Fibroblast of lung (primary cell): ENCODE measurements at regions not wholly inside any gene's neighbourhood (a gene's known extent, or its start where the extent isn't known, plus 50 kb on each side); places are given as distances from the start of the nearest gene placed in this dataset.

Source experiments
- DNase-seq, 2 donors: peaks; one replicate each; pipeline versions ENCODE4 v3.0.0 to v3.0.0-alpha.2; 2010; ENCODE audit warnings: low read depth in 2 of 2
- H2AFZ ChIP-seq: 2 replicates; pipeline ENCODE4 v1.5.1; 2012; ENCODE audit warnings: low read length, control low read depth, inconsistent platforms
- H3K27ac ChIP-seq: 2 replicates; pipeline ENCODE4 v1.5.1; 2011; ENCODE audit warnings: low read length, control low read depth; ENCODE audit not compliant: insufficient read depth
- H3K27me3 ChIP-seq: 2 replicates; pipeline ENCODE4 v1.5.1; 2011; ENCODE audit warnings: mild to moderate bottlenecking, low read length; ENCODE audit not compliant: control insufficient read depth, insufficient read depth
- H3K36me3 ChIP-seq: 2 replicates; pipeline ENCODE4 v1.5.1; 2011; ENCODE audit warnings: low read length; ENCODE audit not compliant: control insufficient read depth, insufficient read depth
- H3K4me1 ChIP-seq: 2 replicates; pipeline ENCODE4 v1.5.1; 2011; ENCODE audit warnings: low read length; ENCODE audit not compliant: control insufficient read depth, insufficient read depth; ENCODE audit errors: extremely low read depth
- H3K4me2 ChIP-seq: 2 replicates; pipeline ENCODE4 v1.5.1; 2011; ENCODE audit warnings: low read length, control low read depth; ENCODE audit not compliant: insufficient read depth; ENCODE audit errors: extremely low read depth
- H3K4me3 ChIP-seq, 4 experiments: fragments of 200-600 bp in 1 of 4; sonication (generic) in 1 of 4; replicated peaks in 1 of 4; 2 replicates each; pipeline ENCODE4 v1.5.1; 2011 to 2016; ENCODE audit warnings: low read length in 4 of 4, low read depth in 3 of 4, mild to moderate bottlenecking in 3 of 4, control low read depth in 2 of 4, inconsistent platforms in 1 of 4, mixed read lengths in 1 of 4; ENCODE audit not compliant: insufficient read depth in 1 of 4; ENCODE audit errors: control extremely low read depth in 1 of 4
- H3K79me2 ChIP-seq: 2 replicates; pipeline ENCODE4 v1.5.1; 2012; ENCODE audit warnings: mild to moderate bottlenecking, low read length, inconsistent platforms; ENCODE audit not compliant: control insufficient read depth, insufficient read depth
- H3K9ac ChIP-seq: 2 replicates; pipeline ENCODE4 v1.5.1; 2011; ENCODE audit warnings: mild to moderate bottlenecking, low read length, control low read depth; ENCODE audit not compliant: insufficient read depth
- H3K9me3 ChIP-seq: 2 replicates; pipeline ENCODE4 v1.5.1; 2012; ENCODE audit warnings: low read depth, low read length; ENCODE audit not compliant: control insufficient read depth, insufficient read depth
- H4K20me1 ChIP-seq: 2 replicates; pipeline ENCODE4 v1.5.1; 2011; ENCODE audit warnings: low read length; ENCODE audit not compliant: control insufficient read depth, insufficient read depth; ENCODE audit errors: extremely low read depth
- EZH2 ChIP-seq: IDR thresholded peaks from 2 replicates; pipeline ENCODE4 v1.5.1; 2012; ENCODE audit warnings: low read length, control low read depth, mild to moderate bottlenecking; ENCODE audit errors: missing control alignments
- TF ChIP-seq, protein P1 (sequence below), 2 donors: IDR thresholded peaks in 1 of 2; conservative IDR thresholded peaks in 1 of 2; 1 replicate in 1 of 2; 2 replicates in 1 of 2; pipeline ENCODE4 v1.5.1; 2011 to 2012; ENCODE audit warnings: low read length in 2 of 2, control low read depth in 1 of 2, inconsistent platforms in 1 of 2, low read depth in 1 of 2, mild to moderate bottlenecking in 1 of 2

DNA sequence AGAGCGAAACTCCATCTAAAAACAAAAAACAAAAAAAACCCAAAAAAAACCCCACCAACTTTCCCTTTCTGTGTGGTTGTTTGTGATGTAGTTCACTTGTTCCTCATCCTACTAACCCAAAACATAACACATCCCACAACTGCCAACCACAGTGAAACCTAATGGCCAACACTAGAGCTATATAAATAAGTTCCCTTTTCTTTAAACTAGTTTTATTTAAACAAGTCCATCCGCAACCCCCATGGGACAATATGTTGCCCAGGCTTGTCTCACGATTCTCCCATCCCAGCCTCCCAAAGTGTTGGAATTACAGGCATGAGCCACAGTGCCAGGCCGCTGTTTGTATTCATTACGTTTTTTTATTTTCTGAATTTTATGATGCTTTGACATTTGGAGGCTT lies 71.2 kb upstream of the ADGRE5 start:
- H3K27ac ChIP-seq = no peak overlapping the region
- no peaks in the 10 kb centered on the region for H3K36me3 ChIP-seq
- no peaks in the 10 kb centered on the region for H3K4me1 ChIP-seq
- DNase-seq = no peak
- no peak overlapping the region for H3K4me3 ChIP-seq
- TF ChIP-seq EZH2 = no peak
- TF ChIP-seq, protein P1, sequence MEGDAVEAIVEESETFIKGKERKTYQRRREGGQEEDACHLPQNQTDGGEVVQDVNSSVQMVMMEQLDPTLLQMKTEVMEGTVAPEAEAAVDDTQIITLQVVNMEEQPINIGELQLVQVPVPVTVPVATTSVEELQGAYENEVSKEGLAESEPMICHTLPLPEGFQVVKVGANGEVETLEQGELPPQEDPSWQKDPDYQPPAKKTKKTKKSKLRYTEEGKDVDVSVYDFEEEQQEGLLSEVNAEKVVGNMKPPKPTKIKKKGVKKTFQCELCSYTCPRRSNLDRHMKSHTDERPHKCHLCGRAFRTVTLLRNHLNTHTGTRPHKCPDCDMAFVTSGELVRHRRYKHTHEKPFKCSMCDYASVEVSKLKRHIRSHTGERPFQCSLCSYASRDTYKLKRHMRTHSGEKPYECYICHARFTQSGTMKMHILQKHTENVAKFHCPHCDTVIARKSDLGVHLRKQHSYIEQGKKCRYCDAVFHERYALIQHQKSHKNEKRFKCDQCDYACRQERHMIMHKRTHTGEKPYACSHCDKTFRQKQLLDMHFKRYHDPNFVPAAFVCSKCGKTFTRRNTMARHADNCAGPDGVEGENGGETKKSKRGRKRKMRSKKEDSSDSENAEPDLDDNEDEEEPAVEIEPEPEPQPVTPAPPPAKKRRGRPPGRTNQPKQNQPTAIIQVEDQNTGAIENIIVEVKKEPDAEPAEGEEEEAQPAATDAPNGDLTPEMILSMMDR (conservative IDR thresholded peaks at IDR 0.05 in 1 of 2, IDR thresholded peaks at IDR 0.05 in 1 of 2; ENCODE audit: low read depth in 1 of 2, low read length in 2 of 2) = no peak
- peaks cover 3% of the 10 kb centered on the region for H3K27me3 ChIP-seq
- H3K9ac ChIP-seq = no peak overlapping the region
- no peaks in the 10 kb centered on the region for H4K20me1 ChIP-seq
- H3K4me2 ChIP-seq = no peak overlapping the region
- H2AFZ ChIP-seq = no peak overlapping the region
- H3K9me3 ChIP-seq = no peaks in the 10 kb centered on the region
- no peaks in the 10 kb centered on the region for H3K79me2 ChIP-seq

DNA sequence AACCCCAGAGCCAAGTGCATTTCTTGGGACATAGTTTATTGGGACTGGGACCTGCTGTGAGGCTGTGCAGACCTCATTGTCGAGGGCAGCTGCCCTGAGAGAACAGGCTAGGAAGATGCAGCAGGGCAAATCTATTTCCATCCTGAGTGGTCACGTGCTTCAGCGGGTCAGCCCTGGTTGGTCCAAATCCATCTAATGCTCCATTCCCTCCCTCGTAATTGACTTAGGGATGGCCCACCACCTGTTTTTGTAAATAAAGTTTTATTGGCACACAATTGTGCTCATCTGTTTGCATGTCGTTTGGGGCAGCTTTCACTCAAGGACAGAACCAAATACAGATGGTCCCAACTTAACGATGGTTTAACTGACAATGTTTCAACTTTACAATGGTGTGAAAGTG lies 75.5 kb upstream of the ADGRE5 start:
- Histone ChIP-seq H3K4me1 (no peaks in the 10 kb centered on the region), H3K27me3 (peaks cover 3% of the 10 kb centered on the region), H3K9ac (no peak overlapping the region), H4K20me1 (no peaks in the 10 kb centered on the region), H2AFZ (no peak overlapping the region), H3K4me3 (no peak overlapping the region), H3K27ac (no peak overlapping the region), H3K79me2 (no peaks in the 10 kb centered on the region), H3K9me3 (no peaks in the 10 kb centered on the region), H3K4me2 (no peak overlapping the region), H3K36me3 (no peaks in the 10 kb centered on the region)
- no peak for DNase-seq
- no peak for TF ChIP-seq EZH2
- TF ChIP-seq, protein P1 (conservative IDR thresholded peaks at IDR 0.05 in 1 of 2, IDR thresholded peaks at IDR 0.05 in 1 of 2; ENCODE audit: low read depth in 1 of 2, low read length in 2 of 2) = no peak

DNA sequence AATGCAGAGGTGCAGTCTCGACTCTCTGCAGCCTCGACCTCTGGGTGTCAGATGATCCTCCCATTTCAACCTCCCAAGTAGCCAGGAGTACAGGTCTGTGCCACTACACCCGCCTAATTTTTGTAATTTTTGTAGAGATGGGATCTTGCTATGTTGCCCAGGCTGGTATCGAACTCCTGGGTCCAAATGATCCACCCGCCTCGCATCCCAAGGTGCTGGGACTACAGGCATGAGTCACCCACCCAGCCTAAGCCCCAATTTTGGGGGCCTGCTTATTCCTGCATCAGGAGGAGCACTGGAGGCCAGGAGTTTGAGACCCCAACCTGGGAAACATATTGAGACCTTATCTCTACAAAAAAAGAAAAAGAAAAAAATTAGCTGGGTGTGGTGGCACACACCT lies 80.1 kb upstream of the ADGRE5 start:
- Histone ChIP-seq H3K4me1 (no peaks in the 10 kb centered on the region), H3K4me3 (no peak overlapping the region), H2AFZ (no peak overlapping the region), H3K27ac (no peak overlapping the region), H3K27me3 (peaks cover 2% of the 10 kb centered on the region), H3K36me3 (no peaks in the 10 kb centered on the region), H3K4me2 (no peak overlapping the region), H3K79me2 (no peaks in the 10 kb centered on the region), H3K9me3 (no peaks in the 10 kb centered on the region), H3K9ac (no peak overlapping the region), H4K20me1 (no peaks in the 10 kb centered on the region)
- no peak for TF ChIP-seq EZH2
- TF ChIP-seq, protein P1 (conservative IDR thresholded peaks at IDR 0.05 in 1 of 2, IDR thresholded peaks at IDR 0.05 in 1 of 2; ENCODE audit: low read depth in 1 of 2, low read length in 2 of 2) = no peak
- no peak for DNase-seq
